Tibial nerve (tissue), 4 donors: ENCODE measurements at regions not wholly inside any gene's neighbourhood (a gene's known extent, or its start where the extent isn't known, plus 50 kb on each side); places are given as distances from the start of the nearest gene placed in this dataset.
A peak's percentile ranks its signal among the peaks of the same experiment; 100 is the strongest.

Experiments
- DNase-seq, 2 donors: peaks; one replicate each; pipeline ENCODE4 v3.0.0-alpha.2; 2019; ENCODE audit warnings: low spot score in 2 of 2
- H3K27ac ChIP-seq, 4 donors: fragments of 200-600 bp; sonication (generic) in 3 of 4; one replicate each; pipeline ENCODE4 v1.5.1; 2017 to 2019; ENCODE audit warnings: mild to moderate bottlenecking in 1 of 4
- H3K27me3 ChIP-seq, 2 donors: fragments of 200-600 bp; sonication (generic) in 1 of 2; one replicate each; pipeline versions ENCODE4 v1.5.1 to v1.6.0; 2017 to 2019
- H3K36me3 ChIP-seq, 3 donors: fragments of 200-600 bp; sonication (generic); one replicate each; pipeline ENCODE4 v1.5.1; 2018 to 2019
- H3K4me1 ChIP-seq, 4 donors: fragments of 200-600 bp; sonication (generic) in 3 of 4; one replicate each; pipeline ENCODE4 v1.5.1; 2017 to 2019
- H3K4me3 ChIP-seq, 4 donors: fragments of 200-600 bp; sonication (generic) in 3 of 4; one replicate each; pipeline ENCODE4 v1.5.1; 2017 to 2019; ENCODE audit warnings: mild to moderate bottlenecking in 1 of 4, moderate library complexity in 1 of 4
- H3K9me3 ChIP-seq, 4 donors: fragments of 200-600 bp; sonication (generic) in 3 of 4; one replicate each; pipeline ENCODE4 v1.5.1; 2017 to 2019
- EP300 ChIP-seq, 2 donors: sonication (generic); formaldehyde crosslinking; IDR thresholded peaks; one replicate each; pipeline ENCODE4 v1.6.1; 2017; ENCODE audit warnings: antibody characterized with exemption in 2 of 2, mild to moderate bottlenecking in 1 of 2
- POLR2A ChIP-seq, 2 donors: fragments of 450-650 bp; IDR thresholded peaks; one replicate each; pipeline ENCODE4 v1.6.1; 2017; ENCODE audit warnings: antibody characterized with exemption in 2 of 2, mild to moderate bottlenecking in 2 of 2, moderate library complexity in 2 of 2
- WGBS, 2 donors: methylation state at CpG; one replicate each; pipeline ENCODE4 v1.1.5; 2018; 5-methylcytosine and 5-hydroxymethylcytosine counted together
- TF ChIP-seq, protein P1 (sequence below), 5 experiments: fragments of 200-600 bp in 3 of 5; fragments of 450-650 bp in 2 of 5; sonication (generic) in 3 of 5; IDR thresholded peaks; one replicate each; pipeline ENCODE4 v1.5.1; 2016 to 2019; ENCODE audit warnings: antibody characterized with exemption in 5 of 5, mild to moderate bottlenecking in 3 of 5, moderate library complexity in 2 of 5

- no peak for TF ChIP-seq POLR2A (IDR thresholded peaks at IDR 0.05)
- TF ChIP-seq EP300 (IDR thresholded peaks at IDR 0.05): no peak
- TF ChIP-seq, protein P1, sequence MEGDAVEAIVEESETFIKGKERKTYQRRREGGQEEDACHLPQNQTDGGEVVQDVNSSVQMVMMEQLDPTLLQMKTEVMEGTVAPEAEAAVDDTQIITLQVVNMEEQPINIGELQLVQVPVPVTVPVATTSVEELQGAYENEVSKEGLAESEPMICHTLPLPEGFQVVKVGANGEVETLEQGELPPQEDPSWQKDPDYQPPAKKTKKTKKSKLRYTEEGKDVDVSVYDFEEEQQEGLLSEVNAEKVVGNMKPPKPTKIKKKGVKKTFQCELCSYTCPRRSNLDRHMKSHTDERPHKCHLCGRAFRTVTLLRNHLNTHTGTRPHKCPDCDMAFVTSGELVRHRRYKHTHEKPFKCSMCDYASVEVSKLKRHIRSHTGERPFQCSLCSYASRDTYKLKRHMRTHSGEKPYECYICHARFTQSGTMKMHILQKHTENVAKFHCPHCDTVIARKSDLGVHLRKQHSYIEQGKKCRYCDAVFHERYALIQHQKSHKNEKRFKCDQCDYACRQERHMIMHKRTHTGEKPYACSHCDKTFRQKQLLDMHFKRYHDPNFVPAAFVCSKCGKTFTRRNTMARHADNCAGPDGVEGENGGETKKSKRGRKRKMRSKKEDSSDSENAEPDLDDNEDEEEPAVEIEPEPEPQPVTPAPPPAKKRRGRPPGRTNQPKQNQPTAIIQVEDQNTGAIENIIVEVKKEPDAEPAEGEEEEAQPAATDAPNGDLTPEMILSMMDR (IDR thresholded peaks at IDR 0.05): no peak
- Histone ChIP-seq H3K9me3 (no peaks in the 10 kb centered on the region), H3K4me3 (no peak overlapping the region), H3K27me3 (no peaks in the 10 kb centered on the region), H3K4me1 (no peaks in the 10 kb centered on the region), H3K36me3 (no peaks in the 10 kb centered on the region), H3K27ac (no peak overlapping the region)
- 70 to 71% methylated on average over 5 of the region's 5 CpGs for WGBS, 2 donors
- DNase-seq: peak; percentile 20 to 30
These were observed 708.6 kb upstream of the ZEB2 start for GRCh38 chr2:145228506-145228905.

- Histone ChIP-seq H3K9me3 (no peaks in the 10 kb centered on the region), H3K4me3 (no peak overlapping the region), H3K36me3 (no peaks in the 10 kb centered on the region), H3K27me3 (no peaks in the 10 kb centered on the region), H3K4me1 (no peaks in the 10 kb centered on the region), H3K27ac (no peak overlapping the region)
- 93% methylated on average over 1 of the region's 1 CpG for WGBS, 2 donors
- DNase-seq: no peak
- TF ChIP-seq POLR2A (IDR thresholded peaks at IDR 0.05): no peak
- TF ChIP-seq, protein P1 (IDR thresholded peaks at IDR 0.05): no peak
- TF ChIP-seq EP300 (IDR thresholded peaks at IDR 0.05): no peak
These were observed 707.0 kb upstream of the ZEB2 start for GRCh38 chr2:145226901-145227300.

GRCh38 chr2:145221516-145221915, 701.6 kb upstream of the ZEB2 start:
- WGBS, 2 donors: 80 to 92% methylated on average over 1 of the region's 1 CpG
- Histone ChIP-seq H3K9me3 (no peaks in the 10 kb centered on the region), H3K27me3 (no peaks in the 10 kb centered on the region), H3K4me3 (no peak overlapping the region), H3K36me3 (no peaks in the 10 kb centered on the region), H3K27ac (no peak overlapping the region), H3K4me1 (peaks cover 0 to 7% (median 2%) of the 10 kb centered on the region in 4 donors)
- DNase-seq: no peak
- TF ChIP-seq, protein P1 (IDR thresholded peaks at IDR 0.05): no peak
- no peak for TF ChIP-seq EP300 (IDR thresholded peaks at IDR 0.05)
- TF ChIP-seq POLR2A (IDR thresholded peaks at IDR 0.05): no peak

DNA sequence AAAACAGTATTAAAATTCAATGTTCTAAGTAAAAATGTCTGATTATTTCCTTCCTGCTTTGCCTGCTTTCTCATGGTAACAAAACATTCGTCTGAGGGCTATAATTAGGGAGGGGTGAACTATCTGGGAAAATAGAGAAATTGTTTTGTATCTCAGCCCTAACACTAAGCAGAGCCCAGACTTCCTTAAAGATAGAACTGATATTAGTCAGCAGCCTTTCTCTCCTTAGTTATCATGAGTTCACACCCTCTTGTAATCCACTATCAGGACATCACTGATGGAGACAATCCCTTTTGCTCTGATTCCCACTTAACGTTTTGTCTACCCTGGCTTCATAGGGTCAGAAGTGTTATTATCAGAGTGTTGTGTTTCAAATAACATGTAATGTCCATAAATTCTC, 701.1 kb upstream of the ZEB2 start:
- no peak overlapping the region for H3K4me3 ChIP-seq
- TF ChIP-seq EP300 (IDR thresholded peaks at IDR 0.05): no peak
- TF ChIP-seq, protein P1 (IDR thresholded peaks at IDR 0.05): no peak
- TF ChIP-seq POLR2A (IDR thresholded peaks at IDR 0.05): no peak
- WGBS, 2 donors: 18 to 26% methylated on average over 2 of the region's 2 CpGs
- H3K9me3 ChIP-seq: no peaks in the 10 kb centered on the region
- H3K4me1 ChIP-seq: peaks cover 0 to 7% (median 2%) of the 10 kb centered on the region in 4 donors
- no peak overlapping the region for H3K27ac ChIP-seq
- no peak for DNase-seq
- H3K36me3 ChIP-seq: no peaks in the 10 kb centered on the region
- H3K27me3 ChIP-seq: no peaks in the 10 kb centered on the region

GRCh38 chr2:145220496-145220895, 700.6 kb upstream of the ZEB2 start:
- TF ChIP-seq POLR2A (IDR thresholded peaks at IDR 0.05): no peak
- WGBS, 2 donors: 57 to 60% methylated on average over 1 of the region's 1 CpG
- no peak overlapping the region for H3K27ac ChIP-seq
- no peaks in the 10 kb centered on the region for H3K27me3 ChIP-seq
- H3K4me1 ChIP-seq: peaks cover 0 to 7% (median 2%) of the 10 kb centered on the region in 4 donors
- H3K9me3 ChIP-seq: no peaks in the 10 kb centered on the region
- DNase-seq: no peak
- no peaks in the 10 kb centered on the region for H3K36me3 ChIP-seq
- H3K4me3 ChIP-seq: no peak overlapping the region

- Histone ChIP-seq H3K36me3 (no peaks in the 10 kb centered on the region), H3K27me3 (no peaks in the 10 kb centered on the region), H3K9me3 (peaks cover 0 to 19% (median 1%) of the 10 kb centered on the region in 4 donors), H3K4me1 (no peaks in the 10 kb centered on the region), H3K4me3 (no peak overlapping the region), H3K27ac (no peak overlapping the region)
- no peak for TF ChIP-seq EP300 (IDR thresholded peaks at IDR 0.05)
- TF ChIP-seq, protein P1 (IDR thresholded peaks at IDR 0.05): no peak
- no peak for TF ChIP-seq POLR2A (IDR thresholded peaks at IDR 0.05)
- DNase-seq: no peak
- WGBS, 2 donors: 81 to 100% methylated on average over 1 of the region's 1 CpG
These were observed 688.0 kb upstream of the ZEB2 start for GRCh38 chr2:145207884-145208283.
